Muscle of back (tissue), 3 donors: ENCODE measurements at regions not wholly inside any gene's neighbourhood (a gene's known extent, or its start where the extent isn't known, plus 50 kb on each side); places are given as distances from the start of the nearest gene placed in this dataset.
"Not testable (repeated sequence)": the region's sequence is repeated elsewhere in the genome, so short reads cannot be mapped to it uniquely, and the experiment has no call there.

Experiments used
- DNase-seq, 3 donors: peaks; one replicate each; pipeline versions ENCODE4 v3.0.0 to v3.0.0-alpha.2; 2013

- peak; percentile 8 to 55 (median 42) for DNase-seq
These were observed 138.9 kb upstream of the CES5A start for GRCh38 chr16:56013962-56014552.

- no peak for DNase-seq
These were observed 137.3 kb upstream of the CES5A start for GRCh38 chr16:56012482-56012811.

GRCh38 chr16:56011808-56012481 lies 136.8 kb upstream of the CES5A start:
- no peak for DNase-seq

GRCh38 chr16:56005958-56006357 lies 130.8 kb upstream of the CES5A start:
- DNase-seq, result no peak

GRCh38 chr16:55999683-56000082 lies 124.5 kb upstream of the CES5A start:
- DNase-seq, result no peak

GRCh38 chr16:55993088-55993487 lies 117.9 kb upstream of the CES5A start:
- no peak for DNase-seq

- DNase-seq, result no peak
These were observed 117.4 kb upstream of the CES5A start for GRCh38 chr16:55992551-55992950.

GRCh38 chr16:55991843-55992242 lies 116.7 kb upstream of the CES5A start:
- no peak for DNase-seq

GRCh38 chr16:55989569-55989907 lies 114.4 kb upstream of the CES5A start:
- no peak for DNase-seq

- not testable (repeated sequence) for DNase-seq
These were observed 113.8 kb upstream of the CES5A start for GRCh38 chr16:55988850-55989568.

- no peak for DNase-seq
These were observed 112.8 kb upstream of the CES5A start for GRCh38 chr16:55988013-55988412.

- no peak for DNase-seq
These were observed 107.4 kb upstream of the CES5A start for GRCh38 chr16:55982597-55982996.

- DNase-seq, result no peak
These were observed 106.4 kb upstream of the CES5A start for GRCh38 chr16:55981557-55981956.

GRCh38 chr16:55976815-55977214 lies 101.6 kb upstream of the CES5A start:
- no peak for DNase-seq

GRCh38 chr16:55971447-55971846 lies 96.3 kb upstream of the CES5A start:
- no peak for DNase-seq

- no peak for DNase-seq
These were observed 93.0 kb upstream of the CES5A start for GRCh38 chr16:55968221-55968620.

GRCh38 chr16:55964923-55965475 lies 89.8 kb upstream of the CES5A start:
- no peak for DNase-seq

- DNase-seq, result no peak
These were observed 80.7 kb upstream of the CES5A start for GRCh38 chr16:55955845-55956244.

GRCh38 chr16:55955424-55955823 lies 80.3 kb upstream of the CES5A start:
- DNase-seq, result no peak

GRCh38 chr16:55954906-55955305 lies 79.7 kb upstream of the CES5A start:
- DNase-seq, result no peak

GRCh38 chr16:55949518-55949917 lies 74.3 kb upstream of the CES5A start:
- DNase-seq, result no peak

- DNase-seq, result no peak
These were observed 73.1 kb upstream of the CES5A start for GRCh38 chr16:55948230-55948629.

GRCh38 chr16:55947366-55947765 lies 72.2 kb upstream of the CES5A start:
- no peak for DNase-seq
